ENCODE measurements at regions not wholly inside any gene's neighbourhood (a gene's known extent, or its start where the extent isn't known, plus 50 kb on each side); places are given as distances from the start of the nearest gene placed in this dataset.

DNA sequence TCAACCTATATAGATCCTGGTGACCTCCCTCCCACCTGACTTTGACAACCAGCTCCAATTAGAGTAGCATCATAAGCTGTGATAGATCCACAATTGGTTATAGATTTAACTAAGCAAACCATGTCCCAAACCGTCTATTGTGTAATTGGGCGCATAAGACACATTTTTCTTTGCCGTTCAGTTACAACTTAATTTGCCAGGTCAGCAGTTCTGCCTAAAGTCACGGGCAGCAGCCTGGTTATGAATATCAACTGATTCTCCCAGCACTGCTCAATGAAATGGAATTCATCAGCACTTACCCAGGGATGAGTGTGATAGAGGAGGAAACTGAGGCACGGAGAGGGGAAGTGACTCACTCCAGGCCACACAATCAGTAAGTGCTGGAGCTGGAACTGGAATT is 73.4 kb downstream of the KLHDC7A start:
- TF ChIP-seq, protein P1, sequence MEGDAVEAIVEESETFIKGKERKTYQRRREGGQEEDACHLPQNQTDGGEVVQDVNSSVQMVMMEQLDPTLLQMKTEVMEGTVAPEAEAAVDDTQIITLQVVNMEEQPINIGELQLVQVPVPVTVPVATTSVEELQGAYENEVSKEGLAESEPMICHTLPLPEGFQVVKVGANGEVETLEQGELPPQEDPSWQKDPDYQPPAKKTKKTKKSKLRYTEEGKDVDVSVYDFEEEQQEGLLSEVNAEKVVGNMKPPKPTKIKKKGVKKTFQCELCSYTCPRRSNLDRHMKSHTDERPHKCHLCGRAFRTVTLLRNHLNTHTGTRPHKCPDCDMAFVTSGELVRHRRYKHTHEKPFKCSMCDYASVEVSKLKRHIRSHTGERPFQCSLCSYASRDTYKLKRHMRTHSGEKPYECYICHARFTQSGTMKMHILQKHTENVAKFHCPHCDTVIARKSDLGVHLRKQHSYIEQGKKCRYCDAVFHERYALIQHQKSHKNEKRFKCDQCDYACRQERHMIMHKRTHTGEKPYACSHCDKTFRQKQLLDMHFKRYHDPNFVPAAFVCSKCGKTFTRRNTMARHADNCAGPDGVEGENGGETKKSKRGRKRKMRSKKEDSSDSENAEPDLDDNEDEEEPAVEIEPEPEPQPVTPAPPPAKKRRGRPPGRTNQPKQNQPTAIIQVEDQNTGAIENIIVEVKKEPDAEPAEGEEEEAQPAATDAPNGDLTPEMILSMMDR (IDR thresholded peaks at IDR 0.05 in 8 of 11, conservative IDR thresholded peaks at IDR 0.05 in 3 of 11): no peak
- TF ChIP-seq POLR2AphosphoS5 (IDR thresholded peaks at IDR 0.05): no peak

All from spleen (tissue), 7 donors.